Stimulated activated CD4-positive, alpha-beta T cell treated with anti-CD3 and anti-CD28 coated beads, Interleukin-1b, Interleukin-23, amount 100 ng/mL, for 24 hours (primary cell): ENCODE measurements at regions not wholly inside any gene's neighbourhood (a gene's known extent, or its start where the extent isn't known, plus 50 kb on each side); places are given as distances from the start of the nearest gene placed in this dataset.
A peak's percentile ranks its signal among the peaks of the same experiment; 100 is the strongest.

Experiments used
- DNase-seq, 4 experiments: peaks; one replicate each; pipeline ENCODE4 v3.0.0-alpha.2; 2020; ENCODE audit warnings: low read depth in 4 of 4, low spot score in 1 of 4

DNA sequence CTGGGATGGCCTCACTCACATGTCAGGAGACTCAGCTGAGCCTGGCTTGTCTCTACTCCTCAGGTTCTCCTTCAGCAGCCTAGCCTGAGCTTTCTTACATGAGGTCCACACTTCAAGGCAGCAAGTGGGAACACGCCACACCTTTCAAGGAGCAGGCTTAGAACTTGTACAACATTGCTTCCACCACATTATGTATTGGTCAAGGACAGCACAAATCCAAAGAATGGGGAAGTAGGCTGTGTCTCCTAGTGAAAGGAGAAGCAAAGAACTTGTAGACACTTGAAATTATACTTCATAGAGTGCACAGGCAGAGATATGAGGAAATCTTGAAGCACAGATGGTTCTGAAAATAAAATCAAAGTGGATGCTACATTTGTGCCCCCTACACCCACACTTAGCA lies 120.9 kb upstream of the NOCT start:
- no peak for DNase-seq

DNA sequence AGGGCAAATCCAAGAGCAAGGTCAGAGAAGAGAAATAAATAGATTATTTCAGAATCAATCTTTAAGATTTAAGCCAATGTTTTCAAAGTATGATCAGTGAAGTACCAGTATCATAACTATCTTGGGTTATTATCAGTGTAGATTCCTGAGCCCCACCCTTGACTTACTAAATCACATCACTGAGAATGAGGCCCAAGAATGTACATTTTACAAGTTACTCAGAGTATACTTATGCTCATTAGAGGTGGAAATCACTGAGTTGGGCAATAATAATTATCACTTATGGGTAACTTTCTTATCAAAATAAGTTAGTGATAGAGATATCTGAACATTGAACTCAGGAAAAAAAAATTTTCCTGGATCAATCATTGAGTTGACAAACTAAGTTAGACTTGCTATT lies 121.6 kb upstream of the NOCT start:
- no peak for DNase-seq

DNA sequence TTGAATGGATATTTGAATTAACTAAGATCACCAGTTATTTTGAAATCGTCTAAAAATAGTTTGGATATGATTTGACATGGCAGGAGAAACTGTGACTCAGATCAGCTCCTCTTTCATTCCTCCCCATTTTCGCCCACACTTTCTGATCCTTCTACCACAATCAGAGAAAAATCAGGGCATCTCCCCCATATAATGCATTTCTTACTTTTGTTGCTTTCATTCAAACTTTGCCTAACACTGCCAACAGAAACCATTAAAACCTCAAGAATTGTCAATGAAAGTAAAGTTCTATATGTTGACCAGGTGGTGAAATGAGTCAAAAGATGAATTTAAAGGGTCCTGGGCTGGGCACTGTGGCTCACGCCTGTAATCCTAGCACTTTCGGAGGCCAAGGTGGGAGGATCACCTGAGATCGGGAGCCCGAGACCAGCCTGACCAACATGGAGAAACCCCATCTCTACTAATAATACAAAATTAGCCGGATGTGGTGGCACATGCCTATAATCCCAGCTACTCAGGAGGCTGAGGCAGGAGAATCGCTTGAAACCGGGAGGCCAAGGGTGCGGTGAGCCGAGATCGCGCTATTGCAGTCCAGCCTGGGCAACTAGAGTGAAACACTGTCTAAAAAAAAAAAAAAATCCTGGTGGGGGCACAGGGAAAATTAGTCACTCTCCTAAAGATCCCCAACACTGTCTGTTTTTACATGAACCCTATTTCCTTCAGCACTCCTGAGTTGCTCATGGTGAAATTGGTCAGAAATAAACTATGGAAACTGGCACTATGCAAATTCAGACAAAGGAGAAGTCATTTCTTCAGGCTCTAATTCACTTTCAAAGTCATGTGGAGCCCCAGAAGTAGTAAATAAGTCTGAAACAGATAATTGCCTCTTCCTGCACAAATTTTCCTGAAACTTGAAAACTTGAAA lies 122.8 kb upstream of the NOCT start:
- no peak for DNase-seq

- no peak for DNase-seq
Measured at GRCh38 chr4:138891631-138892031, 124.0 kb upstream of the NOCT start.

GRCh38 chr4:138890891-138891570 lies 124.5 kb upstream of the NOCT start:
- no peak for DNase-seq

DNA sequence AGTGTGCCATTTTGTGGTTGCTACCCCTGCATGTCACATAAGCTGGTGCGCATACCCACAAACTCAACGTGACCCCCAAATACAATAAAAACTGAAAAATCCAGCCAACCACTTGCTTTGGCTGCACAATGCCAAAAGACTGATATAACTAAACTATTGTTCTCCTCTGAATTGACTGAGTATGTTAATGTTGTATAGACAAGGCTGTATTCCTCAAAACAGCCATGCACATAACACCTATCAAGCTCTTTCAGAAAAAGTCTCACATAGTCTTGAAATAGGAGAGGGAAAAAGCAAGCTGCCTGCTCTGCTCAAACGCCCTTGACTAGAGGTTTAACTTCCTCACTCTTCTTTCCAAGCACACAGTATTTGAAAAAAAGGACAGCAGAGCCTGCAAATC lies 126.4 kb upstream of the NOCT start:
- no peak for DNase-seq

- no peak for DNase-seq
Measured at GRCh38 chr4:138887741-138888140, 127.8 kb upstream of the NOCT start.

DNA sequence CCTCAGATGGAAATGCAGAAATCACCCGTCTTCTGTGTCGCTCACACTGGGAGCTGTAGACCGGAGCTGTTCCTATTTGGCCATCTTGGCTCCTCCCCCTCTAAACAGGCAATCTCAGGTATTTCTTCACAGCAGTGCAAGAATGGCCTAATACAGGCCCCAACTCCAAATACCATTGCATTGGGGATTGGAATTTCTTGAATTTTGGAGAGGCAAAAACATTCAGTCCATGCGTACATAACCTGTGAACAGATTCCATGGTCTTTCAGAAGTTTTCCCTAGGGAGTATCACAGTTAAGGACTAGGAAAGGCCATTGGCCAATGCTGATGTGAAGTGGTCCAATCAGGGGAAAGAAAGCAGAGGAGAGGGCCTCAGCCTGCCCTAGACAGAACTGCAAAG lies 128.2 kb upstream of the NOCT start:
- no peak for DNase-seq

DNA sequence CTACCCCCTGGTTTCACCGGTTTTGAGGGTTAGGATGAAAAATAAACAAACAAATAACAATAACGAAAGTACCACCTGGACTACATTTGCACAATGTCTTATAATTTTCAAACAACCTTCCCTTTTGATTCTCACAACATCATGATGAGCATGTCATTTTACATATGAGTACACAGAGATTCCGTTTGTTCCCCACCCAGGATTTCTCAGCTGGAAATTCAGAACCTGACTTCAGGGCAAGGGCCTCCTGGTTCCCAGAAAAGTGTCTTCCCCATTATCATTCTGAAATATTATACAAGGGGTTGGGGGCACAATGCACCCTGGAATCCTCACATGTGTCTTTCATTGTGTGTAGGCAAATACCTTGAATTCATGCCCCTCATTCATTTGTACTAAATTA lies 135.8 kb upstream of the NOCT start:
- DNase-seq: no peak

- no peak for DNase-seq
Measured at GRCh38 chr4:138875891-138876608, 139.5 kb upstream of the NOCT start.

DNA sequence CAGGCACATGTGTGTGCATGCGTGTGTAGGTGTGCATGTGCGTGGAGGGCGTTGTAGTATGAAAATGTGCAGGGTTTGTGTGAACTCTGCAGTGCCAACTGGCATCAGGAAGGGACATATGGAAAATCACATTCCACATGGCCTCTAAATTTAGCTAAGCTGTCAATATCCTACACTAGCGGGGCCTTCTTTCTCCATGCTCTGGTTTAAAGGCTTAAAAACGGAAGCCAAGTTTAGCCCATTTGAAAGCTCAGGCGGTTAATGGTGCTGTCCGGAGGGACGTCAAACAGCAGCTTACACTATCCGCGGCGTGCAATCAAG lies 144.1 kb upstream of the NOCT start:
- DNase-seq: no peak

GRCh38 chr4:138870737-138871554 lies 144.6 kb upstream of the NOCT start:
- DNase-seq: peak; percentile 5 to 34 (median 12)

DNA sequence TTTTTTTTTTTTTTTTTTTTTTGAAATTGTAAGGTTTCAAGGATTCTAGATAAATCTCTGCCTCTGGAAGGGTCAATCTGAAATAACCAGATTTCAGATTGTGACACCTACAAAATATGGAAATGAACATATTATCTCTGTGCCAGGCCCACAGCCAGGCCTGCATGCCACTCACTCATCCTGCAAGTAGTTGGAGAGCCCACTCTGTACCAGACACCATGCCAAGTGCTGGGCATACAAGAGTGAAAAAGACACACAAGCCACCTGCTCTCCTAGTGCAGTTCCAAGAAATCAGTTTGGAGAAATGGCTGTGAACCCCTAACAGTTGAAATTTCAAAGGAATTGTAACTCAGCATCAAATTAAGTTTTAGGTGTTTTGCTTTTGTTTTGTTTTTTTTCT lies 145.9 kb upstream of the NOCT start:
- DNase-seq: no peak

- DNase-seq: no peak
Measured at GRCh38 chr4:138869165-138869564, 146.4 kb upstream of the NOCT start.

DNA sequence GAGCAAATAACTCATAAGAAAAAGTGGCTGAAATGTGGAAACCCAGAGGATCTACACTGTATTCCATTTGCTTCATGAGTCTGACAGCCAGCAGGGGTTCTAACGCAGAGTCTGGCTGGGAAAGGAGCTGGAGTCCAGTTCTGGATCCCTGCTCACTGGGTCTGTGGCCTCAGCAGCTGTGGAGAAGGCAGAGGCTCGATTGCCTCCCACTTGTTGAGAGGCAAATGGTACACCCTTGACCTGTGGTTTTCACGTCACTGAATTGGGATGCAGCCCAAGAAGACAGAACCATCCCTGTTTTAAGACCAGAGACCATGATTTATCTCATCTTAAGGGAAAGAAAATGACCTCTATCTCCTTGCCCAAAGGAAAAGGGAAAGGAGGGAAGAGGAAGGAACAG lies 147.0 kb upstream of the NOCT start:
- no peak for DNase-seq

GRCh38 chr4:138867404-138867803 lies 148.2 kb upstream of the NOCT start:
- DNase-seq: no peak

- DNase-seq: no peak
Measured at GRCh38 chr4:138866314-138866713, 149.3 kb upstream of the NOCT start.

- DNase-seq: no peak
Measured at GRCh38 chr4:138865765-138866164, 149.8 kb upstream of the NOCT start.

- no peak for DNase-seq
Measured at GRCh38 chr4:138864961-138865720, 150.4 kb upstream of the NOCT start.

- no peak for DNase-seq
Measured at GRCh38 chr4:138863160-138863559, 152.4 kb upstream of the NOCT start.
